Erythroblast (primary cell): ENCODE measurements at regions not wholly inside any gene's neighbourhood (a gene's known extent, or its start where the extent isn't known, plus 50 kb on each side); places are given as distances from the start of the nearest gene placed in this dataset.

Experiments used
- GATA1 ChIP-seq: IDR thresholded peaks from 2 replicates; pipeline ENCODE4 v1.6.1; 2011; ENCODE audit warnings: low read depth, mild to moderate bottlenecking, control low read depth, low read length, moderate library complexity
- POLR2A ChIP-seq: IDR thresholded peaks from 2 replicates; pipeline ENCODE4 v1.6.1; 2011; ENCODE audit warnings: mild to moderate bottlenecking, low read length

GRCh38 chr4:126777649-126778048 is 855.1 kb upstream of the INTU start:
- TF ChIP-seq POLR2A (no peak), GATA1 (no peak)
